Neural cell (in vitro differentiated cells): ENCODE measurements at regions not wholly inside any gene's neighbourhood (a gene's known extent, or its start where the extent isn't known, plus 50 kb on each side); places are given as distances from the start of the nearest gene placed in this dataset.

Source experiments
- H2AFZ ChIP-seq: fragments of 200-600, 300-800 bp; sonication (generic), shearing (Covaris generic); 2 replicates; pipeline ENCODE4 v1.6.0; 2014; ENCODE audit warnings: low read depth, mild to moderate bottlenecking, antibody characterized with exemption, low read length, moderate library complexity
- H3F3A ChIP-seq: fragments of 200-600 bp; shearing (Covaris generic); 2 replicates; pipeline ENCODE4 v1.6.1; 2016; ENCODE audit warnings: mild to moderate bottlenecking, moderate library complexity, mixed read lengths, antibody characterized with exemption, low read length; ENCODE audit not compliant: insufficient read depth, poor library complexity, severe bottlenecking
- H3K27ac ChIP-seq: fragments of 200-600, 300-800 bp; sonication (generic), shearing (Covaris generic); 2 replicates; pipeline ENCODE4 v1.5.1; 2014; ENCODE audit warnings: mild to moderate bottlenecking, low read length, moderate library complexity
- H3K27me3 ChIP-seq: fragments of 300-800, 200-600 bp; sonication (generic), shearing (Covaris generic); 2 replicates; pipeline ENCODE4 v1.6.0; 2014; ENCODE audit warnings: mild to moderate bottlenecking, low read depth, low read length, moderate library complexity; ENCODE audit not compliant: insufficient read depth
- H3K36me3 ChIP-seq: fragments of 300-800, 200-600 bp; sonication (generic), shearing (Covaris generic); 2 replicates; pipeline ENCODE4 v1.5.1; 2014; ENCODE audit warnings: mild to moderate bottlenecking, antibody characterized with exemption, low read length, moderate library complexity; ENCODE audit not compliant: insufficient read depth
- H3K4me2 ChIP-seq: fragments of 300-800, 200-600 bp; sonication (generic), shearing (Covaris generic); 2 replicates; pipeline ENCODE4 v1.6.0; 2014; ENCODE audit warnings: mild to moderate bottlenecking, low read length
- H3K4me3 ChIP-seq: fragments of 300-800, 200-600 bp; sonication (generic), shearing (Covaris generic); 2 replicates; pipeline ENCODE4 v1.5.1; 2014; ENCODE audit warnings: mild to moderate bottlenecking, low read length, moderate library complexity
- H3K79me2 ChIP-seq: fragments of 200-600 bp; shearing (Covaris generic); replicated peaks from 2 replicates; pipeline ENCODE4 v1.6.0; 2014; ENCODE audit warnings: mild to moderate bottlenecking, low read length, moderate library complexity; ENCODE audit not compliant: insufficient read depth
- H3K9ac ChIP-seq: fragments of 300-800, 200-600 bp; sonication (generic), shearing (Covaris generic); 2 replicates; pipeline ENCODE4 v1.6.1; 2016; ENCODE audit warnings: mild to moderate bottlenecking, low read length, mixed read lengths
- H3K9me2 ChIP-seq: fragments of 200-600 bp; shearing (Covaris generic); 2 replicates; pipeline ENCODE4 v1.6.1; 2016; ENCODE audit warnings: mild to moderate bottlenecking, low read length, mixed read lengths; ENCODE audit not compliant: insufficient read depth
- H3K9me3 ChIP-seq: fragments of 200-600, 300-800 bp; sonication (generic), shearing (Covaris generic); 2 replicates; pipeline ENCODE4 v1.6.1; 2016; ENCODE audit warnings: mild to moderate bottlenecking, mixed run types, low read length, moderate library complexity, mixed read lengths
- H4K20me1 ChIP-seq: fragments of 200-600 bp; shearing (Covaris generic); 2 replicates; pipeline ENCODE4 v1.6.1; 2016; ENCODE audit warnings: mild to moderate bottlenecking, mixed run types; ENCODE audit not compliant: insufficient read depth
- CTCF ChIP-seq: fragments of 450-650 bp; IDR thresholded peaks from 2 replicates; pipeline ENCODE4 v1.5.1; 2014; ENCODE audit warnings: antibody characterized with exemption, mild to moderate bottlenecking, moderate library complexity; ENCODE audit not compliant: poor library complexity, severe bottlenecking
- EP300 ChIP-seq: fragments of 450-650 bp; conservative IDR thresholded peaks from 2 replicates; pipeline ENCODE4 v1.6.1; 2014; ENCODE audit warnings: antibody characterized with exemption, mild to moderate bottlenecking, moderate library complexity; ENCODE audit not compliant: poor library complexity, severe bottlenecking
- EZH2 ChIP-seq: fragments of 200-600, 300-800 bp; shearing (Covaris generic), sonication (generic); IDR thresholded peaks from 2 replicates; pipeline ENCODE4 v1.6.1; 2014; ENCODE audit warnings: antibody characterized with exemption, low read length, borderline replicate concordance, mild to moderate bottlenecking; ENCODE audit not compliant: insufficient read depth, poor library complexity, severe bottlenecking
- MXI1 ChIP-seq: fragments of 450-650 bp; conservative IDR thresholded peaks from 2 replicates; pipeline ENCODE4 v1.6.1; 2014; ENCODE audit warnings: antibody characterized with exemption, mild to moderate bottlenecking; ENCODE audit not compliant: poor library complexity, severe bottlenecking
- POLR2AphosphoS5 ChIP-seq: IDR thresholded peaks from 2 replicates; pipeline ENCODE4 v1.6.1; 2012
- RAD21 ChIP-seq: fragments of 450-650 bp; conservative IDR thresholded peaks from 2 replicates; pipeline ENCODE4 v1.6.1; 2014; ENCODE audit warnings: antibody characterized with exemption, mild to moderate bottlenecking, moderate library complexity
- SMC3 ChIP-seq: fragments of 450-650 bp; conservative IDR thresholded peaks from 2 replicates; pipeline ENCODE4 v1.6.1; 2014; ENCODE audit warnings: antibody characterized with exemption, mild to moderate bottlenecking, moderate library complexity; ENCODE audit not compliant: poor library complexity
- TAF1 ChIP-seq: IDR thresholded peaks from 2 replicates; pipeline ENCODE4 v1.6.1; 2012; ENCODE audit warnings: low read depth
- TF ChIP-seq, protein P1 (sequence below): IDR thresholded peaks from 2 replicates; pipeline ENCODE4 v1.6.1; 2012; ENCODE audit warnings: borderline replicate concordance

GRCh38 chr3:65101450-65101849 lies 413.6 kb upstream of the ADAMTS9 start:
- Histone ChIP-seq H3K27ac (no peak overlapping the region), H3K27me3 (no peaks in the 10 kb centered on the region), H3K9me3 (no peaks in the 10 kb centered on the region), H4K20me1 (no peaks in the 10 kb centered on the region), H3K4me3 (no peak overlapping the region), H3K4me2 (no peak overlapping the region), H3K9ac (no peak overlapping the region), H3F3A (no peaks in the 10 kb centered on the region), H3K9me2 (no peaks in the 10 kb centered on the region), H2AFZ (no peak overlapping the region), H3K79me2 (no peaks in the 10 kb centered on the region), H3K36me3 (no peaks in the 10 kb centered on the region)
- no peak for TF ChIP-seq POLR2AphosphoS5
- TF ChIP-seq SMC3, result no peak
- no peak for TF ChIP-seq MXI1
- TF ChIP-seq CTCF, result no peak

- H3K9me2 ChIP-seq, result no peaks in the 10 kb centered on the region
- no peak for TF ChIP-seq MXI1
- TF ChIP-seq EP300, result no peak
- no peak for TF ChIP-seq CTCF
- no peak for TF ChIP-seq TAF1
- no peak for TF ChIP-seq SMC3
- TF ChIP-seq RAD21, result no peak
- TF ChIP-seq POLR2AphosphoS5, result no peak
- TF ChIP-seq, protein P1, sequence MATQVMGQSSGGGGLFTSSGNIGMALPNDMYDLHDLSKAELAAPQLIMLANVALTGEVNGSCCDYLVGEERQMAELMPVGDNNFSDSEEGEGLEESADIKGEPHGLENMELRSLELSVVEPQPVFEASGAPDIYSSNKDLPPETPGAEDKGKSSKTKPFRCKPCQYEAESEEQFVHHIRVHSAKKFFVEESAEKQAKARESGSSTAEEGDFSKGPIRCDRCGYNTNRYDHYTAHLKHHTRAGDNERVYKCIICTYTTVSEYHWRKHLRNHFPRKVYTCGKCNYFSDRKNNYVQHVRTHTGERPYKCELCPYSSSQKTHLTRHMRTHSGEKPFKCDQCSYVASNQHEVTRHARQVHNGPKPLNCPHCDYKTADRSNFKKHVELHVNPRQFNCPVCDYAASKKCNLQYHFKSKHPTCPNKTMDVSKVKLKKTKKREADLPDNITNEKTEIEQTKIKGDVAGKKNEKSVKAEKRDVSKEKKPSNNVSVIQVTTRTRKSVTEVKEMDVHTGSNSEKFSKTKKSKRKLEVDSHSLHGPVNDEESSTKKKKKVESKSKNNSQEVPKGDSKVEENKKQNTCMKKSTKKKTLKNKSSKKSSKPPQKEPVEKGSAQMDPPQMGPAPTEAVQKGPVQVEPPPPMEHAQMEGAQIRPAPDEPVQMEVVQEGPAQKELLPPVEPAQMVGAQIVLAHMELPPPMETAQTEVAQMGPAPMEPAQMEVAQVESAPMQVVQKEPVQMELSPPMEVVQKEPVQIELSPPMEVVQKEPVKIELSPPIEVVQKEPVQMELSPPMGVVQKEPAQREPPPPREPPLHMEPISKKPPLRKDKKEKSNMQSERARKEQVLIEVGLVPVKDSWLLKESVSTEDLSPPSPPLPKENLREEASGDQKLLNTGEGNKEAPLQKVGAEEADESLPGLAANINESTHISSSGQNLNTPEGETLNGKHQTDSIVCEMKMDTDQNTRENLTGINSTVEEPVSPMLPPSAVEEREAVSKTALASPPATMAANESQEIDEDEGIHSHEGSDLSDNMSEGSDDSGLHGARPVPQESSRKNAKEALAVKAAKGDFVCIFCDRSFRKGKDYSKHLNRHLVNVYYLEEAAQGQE, result no peak
- TF ChIP-seq EZH2, result no peak
- H2AFZ ChIP-seq, result no peak overlapping the region
- H3K9ac ChIP-seq, result no peak overlapping the region
- H3K4me2 ChIP-seq, result no peak overlapping the region
- no peak overlapping the region for H3K4me3 ChIP-seq
- H3K79me2 ChIP-seq, result no peaks in the 10 kb centered on the region
- no peaks in the 10 kb centered on the region for H3F3A ChIP-seq
- no peaks in the 10 kb centered on the region for H3K9me3 ChIP-seq
- H3K27ac ChIP-seq, result no peak overlapping the region
- H3K36me3 ChIP-seq, result no peaks in the 10 kb centered on the region
- no peaks in the 10 kb centered on the region for H3K27me3 ChIP-seq
- H4K20me1 ChIP-seq, result no peaks in the 10 kb centered on the region
Measured at GRCh38 chr3:65098400-65098799, 410.6 kb upstream of the ADAMTS9 start.
